Type B pancreatic cell (in vitro differentiated cells): ENCODE measurements at regions not wholly inside any gene's neighbourhood (a gene's known extent, or its start where the extent isn't known, plus 50 kb on each side); places are given as distances from the start of the nearest gene placed in this dataset.

Experiments used
- DNase-seq: peaks from one replicate; pipeline ENCODE4 v3.0.0; 2021; ENCODE audit warnings: mixed read lengths; ENCODE audit not compliant: unreplicated experiment; ENCODE audit errors: extremely low spot score
- H3K27ac Mint-ChIP-seq: 2 replicates; pipeline ENCODE4 v1.8.0; 2021; ENCODE audit warnings: mild to moderate bottlenecking, mixed read lengths
- H3K27me3 Mint-ChIP-seq: 2 replicates; pipeline ENCODE4 v1.8.0; 2021; ENCODE audit warnings: mixed read lengths
- H3K36me3 Mint-ChIP-seq: 2 replicates; pipeline ENCODE4 v1.8.0; 2021; ENCODE audit warnings: mixed read lengths
- H3K4me1 Mint-ChIP-seq: one replicate; pipeline ENCODE4 v1.8.0; 2021; ENCODE audit warnings: mixed read lengths; ENCODE audit not compliant: unreplicated experiment
- H3K4me3 Mint-ChIP-seq: 2 replicates; pipeline ENCODE4 v1.8.0; 2021; ENCODE audit warnings: mild to moderate bottlenecking, mixed read lengths
- H3K9me3 Mint-ChIP-seq: 2 replicates; pipeline ENCODE4 v1.8.0; 2021; ENCODE audit warnings: mixed read lengths
- CTCF ChIP-seq: fragments of 200-600 bp; sonication (generic); conservative IDR thresholded peaks from 2 replicates; pipeline ENCODE4 v1.5.0; 2021; ENCODE audit warnings: antibody characterized with exemption, mild to moderate bottlenecking

- H3K4me3 Mint-ChIP-seq: no peak overlapping the region
- no peak overlapping the region for H3K27ac Mint-ChIP-seq
- H3K9me3 Mint-ChIP-seq: peaks cover 4% of the 10 kb centered on the region
- no peaks in the 10 kb centered on the region for H3K36me3 Mint-ChIP-seq
- no peak for TF ChIP-seq CTCF
- peak; percentile 44 for DNase-seq
- H3K27me3 Mint-ChIP-seq: peaks cover 12% of the 10 kb centered on the region
- H3K4me1 Mint-ChIP-seq: no peaks in the 10 kb centered on the region
Measured at GRCh38 chr1:38283696-38284470, 237.3 kb upstream of the POU3F1 start.

GRCh38 chr1:38279148-38279547, 232.6 kb upstream of the POU3F1 start:
- DNase-seq: no peak
- H3K27ac Mint-ChIP-seq: no peak overlapping the region
- peaks cover 12% of the 10 kb centered on the region for H3K27me3 Mint-ChIP-seq
- no peaks in the 10 kb centered on the region for H3K4me1 Mint-ChIP-seq
- TF ChIP-seq CTCF: no peak
- no peaks in the 10 kb centered on the region for H3K36me3 Mint-ChIP-seq
- peaks cover 14% of the 10 kb centered on the region for H3K9me3 Mint-ChIP-seq
- no peak overlapping the region for H3K4me3 Mint-ChIP-seq

- H3K36me3 Mint-ChIP-seq: no peaks in the 10 kb centered on the region
- DNase-seq: no peak
- no peak overlapping the region for H3K27ac Mint-ChIP-seq
- TF ChIP-seq CTCF: no peak
- H3K9me3 Mint-ChIP-seq: peaks cover 14% of the 10 kb centered on the region
- no peaks in the 10 kb centered on the region for H3K4me1 Mint-ChIP-seq
- no peak overlapping the region for H3K4me3 Mint-ChIP-seq
- peaks cover 19% of the 10 kb centered on the region for H3K27me3 Mint-ChIP-seq
Measured at GRCh38 chr1:38277646-38278045, 231.1 kb upstream of the POU3F1 start.

- Mint-ChIP-seq H3K27ac (no peak overlapping the region), H3K36me3 (no peaks in the 10 kb centered on the region), H3K9me3 (peaks cover 14% of the 10 kb centered on the region), H3K4me3 (no peak overlapping the region), H3K27me3 (peaks cover 29% of the 10 kb centered on the region), H3K4me1 (no peaks in the 10 kb centered on the region)
- no peak for TF ChIP-seq CTCF
- DNase-seq: no peak
Measured at GRCh38 chr1:38275960-38276359, 229.4 kb upstream of the POU3F1 start.

- Mint-ChIP-seq H3K9me3 (peaks cover 14% of the 10 kb centered on the region), H3K36me3 (no peaks in the 10 kb centered on the region), H3K4me1 (no peaks in the 10 kb centered on the region), H3K27me3 (peaks cover 39% of the 10 kb centered on the region), H3K27ac (no peak overlapping the region), H3K4me3 (no peak overlapping the region)
- DNase-seq: no peak
- TF ChIP-seq CTCF: no peak
Measured at GRCh38 chr1:38274974-38275373, 228.4 kb upstream of the POU3F1 start.
